ENCODE measurements at regions not wholly inside any gene's neighbourhood (a gene's known extent, or its start where the extent isn't known, plus 50 kb on each side); places are given as distances from the start of the nearest gene placed in this dataset.

DNA sequence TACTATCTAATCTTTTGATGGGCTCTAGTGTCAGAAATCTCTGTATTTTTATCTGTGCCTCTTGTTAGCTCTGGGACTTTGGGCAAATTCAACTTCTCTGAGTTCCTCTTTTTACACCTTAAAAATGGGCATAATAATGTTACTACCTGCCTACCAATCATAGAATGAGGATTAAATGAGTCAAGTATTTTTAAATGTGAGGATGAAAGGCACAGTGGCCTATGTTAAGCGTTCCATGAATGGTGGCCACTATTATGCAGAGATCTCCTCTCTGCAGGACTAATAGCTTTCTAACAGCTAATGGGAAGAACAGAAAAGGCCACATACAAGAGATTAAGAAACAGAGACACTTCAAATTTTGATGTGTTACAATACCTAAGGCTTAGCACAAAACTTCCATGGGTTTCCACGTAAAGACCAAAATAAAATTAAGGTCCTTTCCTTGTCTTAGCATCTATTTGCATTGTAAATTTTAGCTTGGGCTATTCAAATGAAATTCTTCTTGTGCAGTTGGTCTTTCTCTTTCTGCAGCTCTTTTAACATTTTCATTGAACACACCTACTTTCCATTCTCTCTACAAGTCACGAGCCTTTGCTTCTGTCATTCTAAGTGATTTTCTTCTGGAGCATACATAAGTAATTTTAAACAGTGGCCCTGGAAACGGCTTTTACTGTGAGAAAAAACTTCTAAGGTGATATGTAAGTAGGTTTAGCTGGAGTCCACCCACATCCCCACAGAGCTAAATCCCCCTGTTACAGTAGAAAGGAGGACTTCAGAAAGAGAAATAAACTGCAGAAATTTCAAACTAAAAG lies 117.9 kb upstream of the MED14 start (continued):
- no peak for TF ChIP-seq ZNF639 (tag by site-specific recombination; IDR thresholded peaks at IDR 0.05)
- TF ChIP-seq, protein P1, sequence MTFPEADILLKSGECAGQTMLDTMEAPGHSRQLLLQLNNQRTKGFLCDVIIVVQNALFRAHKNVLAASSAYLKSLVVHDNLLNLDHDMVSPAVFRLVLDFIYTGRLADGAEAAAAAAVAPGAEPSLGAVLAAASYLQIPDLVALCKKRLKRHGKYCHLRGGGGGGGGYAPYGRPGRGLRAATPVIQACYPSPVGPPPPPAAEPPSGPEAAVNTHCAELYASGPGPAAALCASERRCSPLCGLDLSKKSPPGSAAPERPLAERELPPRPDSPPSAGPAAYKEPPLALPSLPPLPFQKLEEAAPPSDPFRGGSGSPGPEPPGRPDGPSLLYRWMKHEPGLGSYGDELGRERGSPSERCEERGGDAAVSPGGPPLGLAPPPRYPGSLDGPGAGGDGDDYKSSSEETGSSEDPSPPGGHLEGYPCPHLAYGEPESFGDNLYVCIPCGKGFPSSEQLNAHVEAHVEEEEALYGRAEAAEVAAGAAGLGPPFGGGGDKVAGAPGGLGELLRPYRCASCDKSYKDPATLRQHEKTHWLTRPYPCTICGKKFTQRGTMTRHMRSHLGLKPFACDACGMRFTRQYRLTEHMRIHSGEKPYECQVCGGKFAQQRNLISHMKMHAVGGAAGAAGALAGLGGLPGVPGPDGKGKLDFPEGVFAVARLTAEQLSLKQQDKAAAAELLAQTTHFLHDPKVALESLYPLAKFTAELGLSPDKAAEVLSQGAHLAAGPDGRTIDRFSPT (tag by site-specific recombination; IDR thresholded peaks at IDR 0.05) = no peak
- no peak for TF ChIP-seq ZNF404 (tag by site-specific recombination; IDR thresholded peaks at IDR 0.05)
- no peak for TF ChIP-seq GLIS2 (tag by site-specific recombination; IDR thresholded peaks at IDR 0.05)
- TF ChIP-seq ZSCAN4 (tag by site-specific recombination; IDR thresholded peaks at IDR 0.05) = no peak
- TF ChIP-seq ZNF202 (tag by site-specific recombination; IDR thresholded peaks at IDR 0.05; ENCODE audit: borderline replicate concordance) = no peak
- TF ChIP-seq ZXDB (tag by site-specific recombination; IDR thresholded peaks at IDR 0.05) = no peak
- no peak for TF ChIP-seq ZNF621 (tag by site-specific recombination; IDR thresholded peaks at IDR 0.05)
- TF ChIP-seq ZNF112 (tag by site-specific recombination; IDR thresholded peaks at IDR 0.05) = no peak

GRCh38 chrX:40853816-40854123 lies 118.4 kb upstream of the MED14 start:
- no peaks in the 10 kb centered on the region for H3K9me3 ChIP-seq (ENCODE audit: control insufficient read depth, insufficient read depth, low read depth, low read length)
- H3K4me1 ChIP-seq (ENCODE audit: control insufficient read depth, insufficient read depth, low read length) = peaks cover 13% of the 10 kb centered on the region
- ChIA-PET CTCF (interaction anchor here (0.6 kb wide), 2 partner anchors 160 to 284 kb away, joined by 3 read pairs; no protein-coding TSS in a partner anchor), POLR2A (no interaction called here)
- no peak overlapping the region for H3K27ac ChIP-seq (ENCODE audit: extremely low read depth, low read depth, low read length)
- no peaks in the 10 kb centered on the region for H3K36me3 ChIP-seq (ENCODE audit: control insufficient read depth in 2 of 2, insufficient read depth in 1 of 2, low read length in 2 of 2)
- no peak for TF ChIP-seq ZNF169 (tag by site-specific recombination; IDR thresholded peaks at IDR 0.05)
- no peak overlapping the region for H3K4me3 ChIP-seq (ENCODE audit: low read depth, low read length)

GRCh38 chrX:40854242-40854641 lies 118.9 kb upstream of the MED14 start:
- no peak for TF ChIP-seq ZNF391 (tag by site-specific recombination; IDR thresholded peaks at IDR 0.05; ENCODE audit: borderline replicate concordance, low read depth)
- TF ChIP-seq ZNF26 (tag by site-specific recombination; IDR thresholded peaks at IDR 0.05) = no peak
- no peak for TF ChIP-seq ZNF571 (tag by site-specific recombination; IDR thresholded peaks at IDR 0.05)
- TF ChIP-seq FEZF1 (tag by site-specific recombination; IDR thresholded peaks at IDR 0.05) = no peak
- no peak for TF ChIP-seq ZNF624 (tag by site-specific recombination; IDR thresholded peaks at IDR 0.05)
- TF ChIP-seq ZNF394 (tag by site-specific recombination; IDR thresholded peaks at IDR 0.05; ENCODE audit: borderline replicate concordance) = no peak
- TF ChIP-seq ATF2 (tag by site-specific recombination; IDR thresholded peaks at IDR 0.05; ENCODE audit: low read depth) = peak; percentile 71
- Histone ChIP-seq H3K9me3 (ENCODE audit: control insufficient read depth, insufficient read depth, low read depth, low read length) (no peaks in the 10 kb centered on the region), H3K36me3 (ENCODE audit: control insufficient read depth in 2 of 2, insufficient read depth in 1 of 2, low read length in 2 of 2) (no peaks in the 10 kb centered on the region), H3K4me3 (ENCODE audit: low read depth, low read length) (no peak overlapping the region), H3K4me1 (ENCODE audit: control insufficient read depth, insufficient read depth, low read length) (peaks cover 13% of the 10 kb centered on the region), H3K27ac (ENCODE audit: extremely low read depth, low read depth, low read length) (no peak overlapping the region)
- ChIA-PET CTCF (interaction anchor here (0.6 kb wide), 1 partner anchor 283 kb away, joined by 3 read pairs; no protein-coding TSS in a partner anchor), POLR2A (interaction anchor here (0.7 kb wide), 1 partner anchor 64 kb away, joined by 3 read pairs; no protein-coding TSS in a partner anchor)

Data from HEK293 (cell line).